GM19238 (cell line): ENCODE measurements at regions not wholly inside any gene's neighbourhood (a gene's known extent, or its start where the extent isn't known, plus 50 kb on each side); places are given as distances from the start of the nearest gene placed in this dataset.
"Not testable (repeated sequence)": the region's sequence is repeated elsewhere in the genome, so short reads cannot be mapped to it uniquely, and the experiment has no call there.

ENCODE experiments used
- DNase-seq: peaks from one replicate; pipeline ENCODE4 v3.0.0; 2011; ENCODE audit warnings: low spot score; ENCODE audit not compliant: insufficient read length

- no peak for DNase-seq
Observed at GRCh38 chr3:118587037-118587741, 447.5 kb downstream of the IGSF11 start.

GRCh38 chr3:118587847-118588246, 446.8 kb downstream of the IGSF11 start:
- DNase-seq = no peak

- no peak for DNase-seq
Observed at GRCh38 chr3:118593277-118593670, 441.4 kb downstream of the IGSF11 start.

- no peak for DNase-seq
Observed at GRCh38 chr3:118597184-118597583, 437.5 kb downstream of the IGSF11 start.

GRCh38 chr3:118607915-118608820, 426.5 kb downstream of the IGSF11 start:
- no peak for DNase-seq

GRCh38 chr3:118618247-118619040, 416.2 kb downstream of the IGSF11 start:
- no peak for DNase-seq

GRCh38 chr3:118626453-118626852, 408.2 kb downstream of the IGSF11 start:
- no peak for DNase-seq

- DNase-seq = peak; percentile 19
Observed at GRCh38 chr3:118628704-118629341, 405.8 kb downstream of the IGSF11 start.

- DNase-seq = no peak
Observed at GRCh38 chr3:118629821-118630220, 404.8 kb downstream of the IGSF11 start.

GRCh38 chr3:118635711-118636110, 398.9 kb downstream of the IGSF11 start:
- DNase-seq = no peak

- DNase-seq = no peak
Observed at GRCh38 chr3:118636841-118637240, 397.8 kb downstream of the IGSF11 start.

GRCh38 chr3:118637846-118638245, 396.8 kb downstream of the IGSF11 start:
- DNase-seq = no peak

GRCh38 chr3:118641608-118642007, 393.0 kb downstream of the IGSF11 start:
- DNase-seq = no peak

- no peak for DNase-seq
Observed at GRCh38 chr3:118671192-118671591, 363.5 kb downstream of the IGSF11 start.

GRCh38 chr3:118675305-118675704, 359.3 kb downstream of the IGSF11 start:
- no peak for DNase-seq

- DNase-seq = not testable (repeated sequence)
Observed at GRCh38 chr3:118678663-118679062, 356.0 kb downstream of the IGSF11 start.

- no peak for DNase-seq
Observed at GRCh38 chr3:118682921-118683320, 351.7 kb downstream of the IGSF11 start.

- no peak for DNase-seq
Observed at GRCh38 chr3:118683636-118684035, 351.0 kb downstream of the IGSF11 start.

GRCh38 chr3:118688396-118688884, 346.2 kb downstream of the IGSF11 start:
- DNase-seq = no peak

- DNase-seq = no peak
Observed at GRCh38 chr3:118692416-118692815, 342.2 kb downstream of the IGSF11 start.
